ENCODE measurements at regions not wholly inside any gene's neighbourhood (a gene's known extent, or its start where the extent isn't known, plus 50 kb on each side); places are given as distances from the start of the nearest gene placed in this dataset.

DNA sequence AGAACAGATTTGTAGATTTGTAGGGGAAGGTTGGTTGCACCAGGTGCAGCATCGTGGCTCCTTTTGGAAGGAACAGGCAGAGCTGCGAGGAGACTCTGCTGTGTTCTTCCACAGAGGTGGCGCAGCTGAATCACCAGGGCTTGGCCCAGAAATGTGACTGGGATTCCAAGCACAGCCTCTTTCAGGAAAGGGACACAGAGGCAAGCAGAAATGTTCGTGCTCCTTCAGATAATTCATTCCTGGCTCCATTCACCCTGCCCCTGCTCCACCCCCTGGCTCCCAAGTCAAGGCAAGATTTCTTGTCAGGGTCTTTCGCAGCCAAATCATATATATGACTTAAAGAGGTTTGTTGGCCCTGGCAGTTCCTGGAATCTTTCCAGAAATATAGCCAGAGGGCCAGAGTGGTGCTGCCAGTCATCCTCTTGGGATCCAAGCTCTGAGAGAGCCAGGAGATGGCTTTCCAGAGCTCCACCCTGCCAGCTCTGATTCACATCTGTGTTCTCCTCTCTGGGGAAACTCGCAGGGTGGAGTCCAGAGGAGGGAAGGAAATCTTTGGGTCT lies 203.9 kb upstream of the TANK start:
- CTCF ChIA-PET: interaction anchor here (1.5 kb wide), 1 partner anchor 14 kb away, joined by 3 read pairs; no protein-coding TSS in a partner anchor
- H3K27ac ChIP-seq (ENCODE audit: insufficient read depth in 1 of 2, low read depth in 1 of 2, low read length in 2 of 2, poor library complexity in 1 of 2, severe bottlenecking in 2 of 2): no peak overlapping the region

DNA sequence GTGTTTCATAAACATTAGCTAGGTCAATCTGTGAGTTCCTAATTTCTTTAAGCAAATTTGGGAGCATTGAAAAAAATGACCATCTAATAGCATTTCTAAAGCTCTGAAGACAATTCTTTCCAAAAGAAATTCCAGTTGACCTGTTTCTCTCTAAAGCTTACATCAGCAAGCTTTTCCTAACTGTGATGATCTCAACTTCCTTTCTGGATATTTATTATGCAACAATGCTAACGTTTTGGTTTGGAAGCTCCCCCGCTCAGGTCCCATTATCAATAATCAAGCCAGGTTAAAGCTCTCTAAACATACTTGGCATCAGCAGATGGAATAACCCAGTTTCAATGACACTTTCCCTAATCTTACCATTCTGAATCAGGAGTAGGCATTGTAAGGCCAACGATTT lies 196.3 kb upstream of the TANK start:
- 100% methylated on average over 1 of the region's 3 CpGs for WGBS (ENCODE audit: insufficient coverage)
- no peaks in the 10 kb centered on the region for H3K27me3 ChIP-seq (replicated peaks in 2 of 5; ENCODE audit: control insufficient read depth in 4 of 5, insufficient read depth in 5 of 5, low read length in 4 of 5)
- no peak overlapping the region for H3K4me3 ChIP-seq (ENCODE audit: control insufficient read depth in 1 of 7, extremely low read depth in 1 of 7, insufficient read depth in 4 of 7, low read depth in 2 of 7, low read length in 6 of 7)
- H3K27ac ChIP-seq (ENCODE audit: insufficient read depth in 1 of 2, low read depth in 1 of 2, low read length in 2 of 2, poor library complexity in 1 of 2, severe bottlenecking in 2 of 2): no peak overlapping the region
- POLR2A ChIA-PET: no interaction called here
- DNase-seq: no peak
- CTCF ChIA-PET: interaction anchor here (0.6 to 1.3 kb wide), 4 partner anchors 46 to 641 kb away, joined by 3 to 5 read pairs (median 3); no protein-coding TSS in a partner anchor
- no peaks in the 10 kb centered on the region for H3K36me3 ChIP-seq (ENCODE audit: control insufficient read depth in 4 of 4, insufficient read depth in 4 of 4, low read length in 3 of 4)
- no peaks in the 10 kb centered on the region for H3K9me3 ChIP-seq (ENCODE audit: control extremely low read depth in 1 of 5, control insufficient read depth in 4 of 5, insufficient read depth in 2 of 5, low read depth in 1 of 5, low read length in 4 of 5)
- no peaks in the 10 kb centered on the region for H3K4me1 ChIP-seq (ENCODE audit: control extremely low read depth in 1 of 4, control insufficient read depth in 4 of 4, insufficient read depth in 4 of 4, low read length in 3 of 4)

More for the DNA sequence above, 203.9 kb upstream of the TANK start:
- Histone ChIP-seq H3K4me3 (ENCODE audit: control insufficient read depth in 1 of 7, extremely low read depth in 1 of 7, insufficient read depth in 4 of 7, low read depth in 2 of 7, low read length in 6 of 7) (no peak overlapping the region), H3K36me3 (ENCODE audit: control insufficient read depth in 4 of 4, insufficient read depth in 4 of 4, low read length in 3 of 4) (no peaks in the 10 kb centered on the region), H3K27me3 (replicated peaks in 2 of 5; ENCODE audit: control insufficient read depth in 4 of 5, insufficient read depth in 5 of 5, low read length in 4 of 5) (no peaks in the 10 kb centered on the region), H3K9me3 (ENCODE audit: control extremely low read depth in 1 of 5, control insufficient read depth in 4 of 5, insufficient read depth in 2 of 5, low read depth in 1 of 5, low read length in 4 of 5) (no peaks in the 10 kb centered on the region), H3K4me1 (ENCODE audit: control extremely low read depth in 1 of 4, control insufficient read depth in 4 of 4, insufficient read depth in 4 of 4, low read length in 3 of 4) (peaks cover 0 to 7% (median 4%) of the 10 kb centered on the region in 4 experiments)
- WGBS (ENCODE audit: insufficient coverage): 85% methylated on average over 5 of the region's 6 CpGs
- POLR2A ChIA-PET: interaction anchor here (0.5 kb wide), 1 partner anchor 66 kb away, joined by 3 read pairs; no protein-coding TSS in a partner anchor
- no peak for DNase-seq

DNA sequence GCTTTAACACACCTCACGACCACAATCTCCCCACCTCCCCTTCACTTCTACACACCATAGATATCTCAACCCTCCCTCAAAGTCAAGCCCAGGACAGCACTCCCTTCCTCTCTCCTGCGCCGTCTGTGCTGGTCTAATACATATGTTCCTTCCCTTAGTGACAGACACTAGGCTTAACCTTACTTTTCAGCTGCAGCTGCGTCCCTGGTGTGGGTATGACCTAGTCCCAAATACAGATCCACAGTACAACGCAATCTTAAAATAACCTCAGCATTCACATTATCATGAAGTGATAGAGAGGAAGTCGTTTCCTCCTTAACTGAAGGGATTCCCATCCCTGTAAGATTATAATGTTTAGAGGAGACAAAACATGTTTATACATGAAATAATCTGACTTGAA lies 192.7 kb upstream of the TANK start:
- Histone ChIP-seq H3K27me3 (replicated peaks in 2 of 5; ENCODE audit: control insufficient read depth in 4 of 5, insufficient read depth in 5 of 5, low read length in 4 of 5) (no peaks in the 10 kb centered on the region), H3K4me1 (ENCODE audit: control extremely low read depth in 1 of 4, control insufficient read depth in 4 of 4, insufficient read depth in 4 of 4, low read length in 3 of 4) (no peaks in the 10 kb centered on the region), H3K4me3 (ENCODE audit: control insufficient read depth in 1 of 7, extremely low read depth in 1 of 7, insufficient read depth in 4 of 7, low read depth in 2 of 7, low read length in 6 of 7) (no peak overlapping the region), H3K36me3 (ENCODE audit: control insufficient read depth in 4 of 4, insufficient read depth in 4 of 4, low read length in 3 of 4) (no peaks in the 10 kb centered on the region), H3K9me3 (ENCODE audit: control extremely low read depth in 1 of 5, control insufficient read depth in 4 of 5, insufficient read depth in 2 of 5, low read depth in 1 of 5, low read length in 4 of 5) (no peaks in the 10 kb centered on the region), H3K27ac (ENCODE audit: insufficient read depth in 1 of 2, low read depth in 1 of 2, low read length in 2 of 2, poor library complexity in 1 of 2, severe bottlenecking in 2 of 2) (no peak overlapping the region)
- ChIA-PET POLR2A (no interaction called here), CTCF (interaction anchor here (1.1 to 3.5 kb wide), 2 partner anchors 635 to 643 kb away, joined by 4 to 34 read pairs; no protein-coding TSS in a partner anchor)
- 90% methylated on average over 3 of the region's 6 CpGs for WGBS (ENCODE audit: insufficient coverage)
- no peak for DNase-seq

DNA sequence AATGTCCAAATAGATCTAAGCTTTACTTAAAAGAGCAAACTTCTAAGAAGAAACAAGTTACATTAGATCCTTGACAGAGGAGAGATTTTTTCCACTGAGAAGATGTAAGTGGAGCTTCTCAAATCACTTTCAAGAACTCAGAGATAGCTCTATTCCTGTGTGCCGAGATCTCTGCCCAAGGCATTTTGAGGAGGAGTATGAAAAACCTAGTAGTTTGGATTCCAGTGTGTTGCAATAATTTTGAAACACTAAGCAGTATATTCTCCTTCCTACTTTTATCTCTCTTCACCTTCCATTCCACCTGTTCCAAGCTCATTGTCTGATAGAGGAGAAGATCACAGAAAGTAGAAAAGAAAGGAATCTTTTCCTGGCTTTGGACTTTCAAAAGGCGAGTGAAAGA lies 192.0 kb upstream of the TANK start:
- POLR2A ChIA-PET: no interaction called here

DNA sequence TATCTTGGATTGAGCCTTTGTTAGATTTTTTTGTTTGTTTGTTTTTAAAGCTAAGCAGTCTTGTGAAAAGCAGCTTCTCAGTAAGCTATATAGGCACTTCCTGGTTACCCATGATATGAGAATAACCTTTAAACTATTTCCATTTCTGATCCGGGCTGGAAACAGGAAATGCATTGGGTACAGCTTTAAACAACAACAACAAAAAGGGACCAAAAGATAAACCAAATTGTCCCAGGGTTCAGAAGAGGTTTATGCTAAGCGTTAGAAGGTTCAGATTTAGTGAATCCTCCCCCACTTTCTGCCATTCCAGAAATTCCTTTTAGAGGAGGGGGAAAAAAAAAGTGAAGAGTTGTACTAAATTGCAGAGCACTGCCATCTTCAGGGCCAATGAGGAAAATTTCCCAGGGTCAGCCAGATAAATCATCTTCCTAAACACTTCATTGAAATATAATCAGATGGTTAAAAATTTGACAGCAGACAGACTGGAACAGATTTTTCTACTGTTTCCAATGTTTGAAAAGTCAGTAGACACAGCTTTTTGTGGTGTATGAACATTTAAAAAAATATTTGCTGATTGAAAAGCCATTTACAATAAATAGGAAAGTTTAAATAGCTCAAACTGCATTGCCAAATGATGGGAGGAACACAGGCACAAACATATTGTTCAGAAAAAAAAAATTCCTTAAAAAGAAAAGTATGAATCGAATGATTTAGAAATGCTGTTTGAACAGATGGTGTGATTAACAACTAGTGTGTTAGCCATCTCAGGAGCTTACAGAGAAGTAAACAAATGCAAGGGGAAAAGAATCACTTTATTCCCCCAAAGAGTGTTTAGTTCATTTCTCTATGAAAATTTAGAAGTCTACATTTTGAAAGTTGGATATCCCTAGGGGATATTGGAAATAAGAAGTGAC lies 189.9 kb upstream of the TANK start:
- ChIA-PET POLR2A (interaction anchor here (0.7 kb wide), 1 partner anchor 633 kb away, joined by 3 read pairs; no protein-coding TSS in a partner anchor), CTCF (interaction anchor here (0.8 to 3.5 kb wide), 10 partner anchors 9 to 861 kb away, joined by 3 to 34 read pairs (median 4); no protein-coding TSS in a partner anchor)
- H3K4me1 ChIP-seq (ENCODE audit: control extremely low read depth in 1 of 4, control insufficient read depth in 4 of 4, insufficient read depth in 4 of 4, low read length in 3 of 4): no peaks in the 10 kb centered on the region
- no peaks in the 10 kb centered on the region for H3K36me3 ChIP-seq (ENCODE audit: control insufficient read depth in 4 of 4, insufficient read depth in 4 of 4, low read length in 3 of 4)
- H3K4me3 ChIP-seq (ENCODE audit: control insufficient read depth in 1 of 7, extremely low read depth in 1 of 7, insufficient read depth in 4 of 7, low read depth in 2 of 7, low read length in 6 of 7): peak overlapping the region in 1 of 7 experiments; percentile 36
- DNase-seq: peak; percentile 37 to 57 (median 56)
- H3K27me3 ChIP-seq (replicated peaks in 2 of 5; ENCODE audit: control insufficient read depth in 4 of 5, insufficient read depth in 5 of 5, low read length in 4 of 5): no peaks in the 10 kb centered on the region
- 40% methylated on average over 1 of the region's 3 CpGs for WGBS (ENCODE audit: insufficient coverage)
- no peak overlapping the region for H3K27ac ChIP-seq (ENCODE audit: insufficient read depth in 1 of 2, low read depth in 1 of 2, low read length in 2 of 2, poor library complexity in 1 of 2, severe bottlenecking in 2 of 2)
- no peaks in the 10 kb centered on the region for H3K9me3 ChIP-seq (ENCODE audit: control extremely low read depth in 1 of 5, control insufficient read depth in 4 of 5, insufficient read depth in 2 of 5, low read depth in 1 of 5, low read length in 4 of 5)

More for the DNA sequence above, 192.0 kb upstream of the TANK start:
- WGBS (ENCODE audit: insufficient coverage): no CpG with 5 or more reads among the region's 2 CpGs
- Histone ChIP-seq H3K27ac (ENCODE audit: insufficient read depth in 1 of 2, low read depth in 1 of 2, low read length in 2 of 2, poor library complexity in 1 of 2, severe bottlenecking in 2 of 2) (no peak overlapping the region), H3K4me3 (ENCODE audit: control insufficient read depth in 1 of 7, extremely low read depth in 1 of 7, insufficient read depth in 4 of 7, low read depth in 2 of 7, low read length in 6 of 7) (no peak overlapping the region), H3K4me1 (ENCODE audit: control extremely low read depth in 1 of 4, control insufficient read depth in 4 of 4, insufficient read depth in 4 of 4, low read length in 3 of 4) (no peaks in the 10 kb centered on the region), H3K36me3 (ENCODE audit: control insufficient read depth in 4 of 4, insufficient read depth in 4 of 4, low read length in 3 of 4) (no peaks in the 10 kb centered on the region), H3K9me3 (ENCODE audit: control extremely low read depth in 1 of 5, control insufficient read depth in 4 of 5, insufficient read depth in 2 of 5, low read depth in 1 of 5, low read length in 4 of 5) (no peaks in the 10 kb centered on the region), H3K27me3 (replicated peaks in 2 of 5; ENCODE audit: control insufficient read depth in 4 of 5, insufficient read depth in 5 of 5, low read length in 4 of 5) (no peaks in the 10 kb centered on the region)
- no peak for DNase-seq
- CTCF ChIA-PET: interaction anchor here (0.6 to 3.5 kb wide), 4 partner anchors 8 to 644 kb away, joined by 3 to 34 read pairs (median 10); no protein-coding TSS in a partner anchor

DNA sequence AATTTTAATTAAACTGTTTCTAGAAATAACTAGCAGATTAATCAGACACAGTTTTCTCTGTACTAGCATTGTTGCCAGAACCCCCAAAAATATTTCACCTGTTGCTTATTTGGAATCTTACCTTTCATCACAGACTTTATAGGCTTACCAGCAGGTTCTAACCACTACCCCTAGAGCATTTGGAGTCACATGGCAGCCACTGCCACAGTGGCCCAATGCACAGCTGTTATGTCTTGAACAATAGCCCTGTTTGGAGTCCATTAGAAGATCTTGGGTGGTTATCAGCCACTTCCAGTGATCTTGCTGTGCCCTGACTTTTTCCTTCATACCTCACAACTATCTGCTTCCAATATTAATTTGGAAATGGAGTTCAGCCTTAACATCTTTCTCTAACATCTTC lies 186.2 kb upstream of the TANK start:
- Histone ChIP-seq H3K36me3 (ENCODE audit: control insufficient read depth in 4 of 4, insufficient read depth in 4 of 4, low read length in 3 of 4) (no peaks in the 10 kb centered on the region), H3K9me3 (ENCODE audit: control extremely low read depth in 1 of 5, control insufficient read depth in 4 of 5, insufficient read depth in 2 of 5, low read depth in 1 of 5, low read length in 4 of 5) (peaks cover 0 to 3% (median 0%) of the 10 kb centered on the region in 5 experiments), H3K27ac (ENCODE audit: insufficient read depth in 1 of 2, low read depth in 1 of 2, low read length in 2 of 2, poor library complexity in 1 of 2, severe bottlenecking in 2 of 2) (no peak overlapping the region), H3K4me3 (ENCODE audit: control insufficient read depth in 1 of 7, extremely low read depth in 1 of 7, insufficient read depth in 4 of 7, low read depth in 2 of 7, low read length in 6 of 7) (no peak overlapping the region), H3K27me3 (replicated peaks in 2 of 5; ENCODE audit: control insufficient read depth in 4 of 5, insufficient read depth in 5 of 5, low read length in 4 of 5) (no peaks in the 10 kb centered on the region), H3K4me1 (ENCODE audit: control extremely low read depth in 1 of 4, control insufficient read depth in 4 of 4, insufficient read depth in 4 of 4, low read length in 3 of 4) (no peaks in the 10 kb centered on the region)
- CTCF ChIA-PET: no interaction called here
- no peak for DNase-seq
- POLR2A ChIA-PET: interaction anchor here (0.6 kb wide), 1 partner anchor 14 kb away, joined by 3 read pairs; no protein-coding TSS in a partner anchor

DNA sequence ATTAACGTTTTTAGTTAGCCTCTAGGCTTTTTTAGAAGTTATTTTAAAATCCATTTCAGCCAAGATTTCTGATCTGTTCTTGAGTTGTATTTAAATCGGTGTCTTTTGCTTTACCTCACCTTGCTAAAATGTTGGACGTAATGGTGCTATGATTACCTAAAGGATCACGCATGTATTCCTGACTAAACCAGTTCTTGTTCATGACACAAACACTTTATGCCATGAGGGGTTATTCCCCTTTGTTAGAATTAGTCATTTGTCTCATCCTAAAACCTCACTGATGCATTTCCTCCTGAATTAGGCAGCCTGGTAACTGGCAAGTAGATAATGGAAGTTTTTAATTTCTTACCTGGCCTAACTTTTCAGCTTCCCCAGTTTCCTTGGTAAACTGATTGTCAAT lies 185.4 kb upstream of the TANK start:
- H3K27me3 ChIP-seq (replicated peaks in 2 of 5; ENCODE audit: control insufficient read depth in 4 of 5, insufficient read depth in 5 of 5, low read length in 4 of 5): no peaks in the 10 kb centered on the region
- no peaks in the 10 kb centered on the region for H3K36me3 ChIP-seq (ENCODE audit: control insufficient read depth in 4 of 4, insufficient read depth in 4 of 4, low read length in 3 of 4)
- no peak overlapping the region for H3K4me3 ChIP-seq (ENCODE audit: control insufficient read depth in 1 of 7, extremely low read depth in 1 of 7, insufficient read depth in 4 of 7, low read depth in 2 of 7, low read length in 6 of 7)
- 100% methylated on average over 2 of the region's 4 CpGs for WGBS (ENCODE audit: insufficient coverage)
- POLR2A ChIA-PET: interaction anchor here (0.6 kb wide), 1 partner anchor 15 kb away, joined by 3 read pairs; no protein-coding TSS in a partner anchor
- no peak for DNase-seq
- H3K4me1 ChIP-seq (ENCODE audit: control extremely low read depth in 1 of 4, control insufficient read depth in 4 of 4, insufficient read depth in 4 of 4, low read length in 3 of 4): no peaks in the 10 kb centered on the region
- CTCF ChIA-PET: no interaction called here
- peaks cover 0 to 4% (median 2%) of the 10 kb centered on the region in 5 experiments for H3K9me3 ChIP-seq (ENCODE audit: control extremely low read depth in 1 of 5, control insufficient read depth in 4 of 5, insufficient read depth in 2 of 5, low read depth in 1 of 5, low read length in 4 of 5)
- H3K27ac ChIP-seq (ENCODE audit: insufficient read depth in 1 of 2, low read depth in 1 of 2, low read length in 2 of 2, poor library complexity in 1 of 2, severe bottlenecking in 2 of 2): no peak overlapping the region

Data from common myeloid progenitor, CD34-positive (primary cell).